Sigmoid colon (tissue), 4 donors: ENCODE measurements at regions not wholly inside any gene's neighbourhood (a gene's known extent, or its start where the extent isn't known, plus 50 kb on each side); places are given as distances from the start of the nearest gene placed in this dataset.

Experiments used
- EP300 ChIP-seq, 4 donors: sonication (generic); formaldehyde crosslinking; IDR thresholded peaks; one replicate each; pipeline ENCODE4 v1.6.1; 2017; ENCODE audit warnings: antibody characterized with exemption in 4 of 4
- POLR2A ChIP-seq, 2 donors: fragments of 450-650 bp; IDR thresholded peaks; one replicate each; pipeline ENCODE4 v1.6.1; 2016; ENCODE audit warnings: antibody characterized with exemption in 2 of 2, mild to moderate bottlenecking in 2 of 2, moderate library complexity in 2 of 2
- POLR2AphosphoS5 ChIP-seq, 4 donors: sonication (generic); formaldehyde crosslinking; IDR thresholded peaks; one replicate each; pipeline ENCODE4 v1.6.1; 2017; ENCODE audit warnings: antibody characterized with exemption in 4 of 4
- TF ChIP-seq, protein P1 (sequence below), 4 experiments: fragments of 450-650 bp in 3 of 4; fragments of 200-600 bp in 1 of 4; IDR thresholded peaks; one replicate each; pipeline ENCODE4 v1.5.1; 2016 to 2019; ENCODE audit warnings: antibody characterized with exemption in 4 of 4, mild to moderate bottlenecking in 3 of 4, moderate library complexity in 2 of 4

GRCh38 chr20:53876956-53877355 lies 193.4 kb downstream of the BCAS1 start:
- TF ChIP-seq, protein P1, sequence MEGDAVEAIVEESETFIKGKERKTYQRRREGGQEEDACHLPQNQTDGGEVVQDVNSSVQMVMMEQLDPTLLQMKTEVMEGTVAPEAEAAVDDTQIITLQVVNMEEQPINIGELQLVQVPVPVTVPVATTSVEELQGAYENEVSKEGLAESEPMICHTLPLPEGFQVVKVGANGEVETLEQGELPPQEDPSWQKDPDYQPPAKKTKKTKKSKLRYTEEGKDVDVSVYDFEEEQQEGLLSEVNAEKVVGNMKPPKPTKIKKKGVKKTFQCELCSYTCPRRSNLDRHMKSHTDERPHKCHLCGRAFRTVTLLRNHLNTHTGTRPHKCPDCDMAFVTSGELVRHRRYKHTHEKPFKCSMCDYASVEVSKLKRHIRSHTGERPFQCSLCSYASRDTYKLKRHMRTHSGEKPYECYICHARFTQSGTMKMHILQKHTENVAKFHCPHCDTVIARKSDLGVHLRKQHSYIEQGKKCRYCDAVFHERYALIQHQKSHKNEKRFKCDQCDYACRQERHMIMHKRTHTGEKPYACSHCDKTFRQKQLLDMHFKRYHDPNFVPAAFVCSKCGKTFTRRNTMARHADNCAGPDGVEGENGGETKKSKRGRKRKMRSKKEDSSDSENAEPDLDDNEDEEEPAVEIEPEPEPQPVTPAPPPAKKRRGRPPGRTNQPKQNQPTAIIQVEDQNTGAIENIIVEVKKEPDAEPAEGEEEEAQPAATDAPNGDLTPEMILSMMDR (IDR thresholded peaks at IDR 0.05): no peak
- TF ChIP-seq EP300 (IDR thresholded peaks at IDR 0.05) (no peak), POLR2A (IDR thresholded peaks at IDR 0.05) (no peak), POLR2AphosphoS5 (IDR thresholded peaks at IDR 0.05) (no peak)
